GM23338 (cell line): ENCODE measurements at regions not wholly inside any gene's neighbourhood (a gene's known extent, or its start where the extent isn't known, plus 50 kb on each side); places are given as distances from the start of the nearest gene placed in this dataset.

Experiments
- ATAC-seq: fragments of 200-7000 bp; cut with Tn5 transposase; 3 replicates; pipeline ENCODE4 v1.9.1; 2020
- DNase-seq: peaks from one replicate; pipeline ENCODE4 v3.0.0-alpha.2; 2015; ENCODE audit warnings: low spot score
- H2AFZ ChIP-seq: fragments of 200-600 bp; sonication (generic); 2 replicates; pipeline ENCODE4 v1.8.0; 2016; ENCODE audit warnings: antibody characterized with exemption, mild to moderate bottlenecking, moderate library complexity
- H3F3A ChIP-seq: fragments of 200-600 bp; sonication (generic); replicated peaks from 2 replicates; pipeline ENCODE4 v1.8.0; 2017; ENCODE audit warnings: antibody characterized with exemption, mixed run types, low read depth
- H3K27ac ChIP-seq: fragments of 200-600 bp; sonication (generic); 2 replicates; pipeline ENCODE4 v1.6.1; 2016; ENCODE audit warnings: low read depth
- H3K27me3 ChIP-seq: fragments of 200-600 bp; sonication (generic); 2 replicates; pipeline ENCODE4 v1.8.0; 2016; ENCODE audit warnings: mild to moderate bottlenecking, mixed run types, moderate library complexity; ENCODE audit not compliant: insufficient read depth
- H3K36me3 ChIP-seq: fragments of 200-600 bp; sonication (generic); 2 replicates; pipeline ENCODE4 v1.8.0; 2016; ENCODE audit warnings: mild to moderate bottlenecking; ENCODE audit not compliant: insufficient read depth
- H3K4me1 ChIP-seq: fragments of 200-600 bp; sonication (generic); 2 replicates; pipeline ENCODE4 v1.8.0; 2016; ENCODE audit warnings: mild to moderate bottlenecking, moderate library complexity; ENCODE audit not compliant: insufficient read depth
- H3K4me2 ChIP-seq: fragments of 200-600 bp; sonication (generic); 2 replicates; pipeline ENCODE4 v1.7.1; 2017; ENCODE audit warnings: mixed run types
- H3K4me3 ChIP-seq: fragments of 200-600 bp; sonication (generic); 2 replicates; pipeline ENCODE4 v1.6.1; 2016; ENCODE audit warnings: mixed run types
- H3K79me2 ChIP-seq: fragments of 200-600 bp; sonication (generic); replicated peaks from 2 replicates; pipeline ENCODE4 v1.8.0; 2017; ENCODE audit warnings: mild to moderate bottlenecking; ENCODE audit not compliant: insufficient read depth
- H3K9me2 ChIP-seq: fragments of 200-600 bp; sonication (generic); 2 replicates; pipeline ENCODE4 v1.8.0; 2017; ENCODE audit not compliant: insufficient read depth
- H4K20me1 ChIP-seq: fragments of 200-600 bp; sonication (generic); replicated peaks from 2 replicates; pipeline ENCODE4 v1.8.0; 2017; ENCODE audit warnings: mild to moderate bottlenecking; ENCODE audit not compliant: insufficient read depth
- H3K27ac Mint-ChIP-seq: 2 replicates; pipeline ENCODE4 v1.8.0; 2020; ENCODE audit warnings: inconsistent platforms, mild to moderate bottlenecking, moderate library complexity, mixed read lengths
- H3K27me3 Mint-ChIP-seq: 3 replicates; pipeline ENCODE4 v1.8.0; 2022; ENCODE audit warnings: low read depth, mild to moderate bottlenecking, moderate library complexity, mixed read lengths, inconsistent platforms; ENCODE audit not compliant: insufficient read depth, poor library complexity
- H3K36me3 Mint-ChIP-seq: 3 replicates; pipeline ENCODE4 v1.8.0; 2021; ENCODE audit warnings: low read depth, mild to moderate bottlenecking, inconsistent platforms, moderate library complexity, mixed read lengths
- H3K4me1 Mint-ChIP-seq: 3 replicates; pipeline ENCODE4 v1.8.0; 2020; ENCODE audit warnings: mild to moderate bottlenecking, inconsistent platforms, mixed read lengths
- H3K4me3 Mint-ChIP-seq: 3 replicates; pipeline ENCODE4 v1.8.0; 2021; ENCODE audit warnings: moderate library complexity, mild to moderate bottlenecking, inconsistent platforms, mixed read lengths
- H3K9me3 Mint-ChIP-seq: 3 replicates; pipeline ENCODE4 v1.8.0; 2020; ENCODE audit warnings: moderate library complexity, mild to moderate bottlenecking, inconsistent platforms, mixed read lengths
- EZH2 ChIP-seq: fragments of 200-600 bp; sonication (generic); IDR thresholded peaks from one replicate; pipeline ENCODE4 v1.8.0; 2017; ENCODE audit warnings: antibody characterized with exemption, mild to moderate bottlenecking, low read depth; ENCODE audit not compliant: unreplicated experiment
- JUNB ChIP-seq: IDR thresholded peaks from one replicate; pipeline ENCODE4 v1.6.1; 2016; ENCODE audit warnings: antibody characterized with exemption; ENCODE audit not compliant: unreplicated experiment
- NANOG ChIP-seq: IDR thresholded peaks from 2 replicates; pipeline ENCODE4 v1.6.1; 2016; ENCODE audit warnings: antibody characterized with exemption, borderline replicate concordance
- ZNF462 ChIP-seq: fragments of 250-450 bp; sonication (Bioruptor Pico); IDR thresholded peaks from 2 replicates; pipeline ENCODE4 v1.5.0; 2020; ENCODE audit warnings: mild to moderate bottlenecking, moderate library complexity
- TF ChIP-seq, protein P1 (sequence below): IDR thresholded peaks from one replicate; pipeline ENCODE4 v1.6.1; 2018; ENCODE audit warnings: antibody characterized with exemption; ENCODE audit not compliant: unreplicated experiment

GRCh38 chr2:23106242-23106785 lies 278.7 kb upstream of the KLHL29 start:
- H2AFZ ChIP-seq = no peak overlapping the region
- Mint-ChIP-seq H3K4me1 (no peaks in the 10 kb centered on the region; the same call in 2 of the 3 replicates), H3K36me3 (no peaks in the 10 kb centered on the region), H3K27ac (no peak overlapping the region), H3K27me3 (no peaks in the 10 kb centered on the region), H3K9me3 (peaks cover 7% of the 10 kb centered on the region; the same call in 1 of the 3 replicates), H3K4me3 (no peak overlapping the region)
- no peak overlapping the region for H3K27ac ChIP-seq
- ATAC-seq = no peak
- H3K79me2 ChIP-seq = no peaks in the 10 kb centered on the region
- H3K36me3 ChIP-seq = no peaks in the 10 kb centered on the region
- H3K4me3 ChIP-seq = no peak overlapping the region
- H3K27me3 ChIP-seq = no peaks in the 10 kb centered on the region
- no peaks in the 10 kb centered on the region for H3K4me1 ChIP-seq
- no peaks in the 10 kb centered on the region for H3F3A ChIP-seq
- no peak for DNase-seq
- H3K9me2 ChIP-seq = peaks cover 6% of the 10 kb centered on the region; the same call in 1 of the 2 replicates
- H3K4me2 ChIP-seq = no peak overlapping the region
- no peaks in the 10 kb centered on the region for H4K20me1 ChIP-seq
- TF ChIP-seq EZH2 (no peak), NANOG (no peak)

DNA sequence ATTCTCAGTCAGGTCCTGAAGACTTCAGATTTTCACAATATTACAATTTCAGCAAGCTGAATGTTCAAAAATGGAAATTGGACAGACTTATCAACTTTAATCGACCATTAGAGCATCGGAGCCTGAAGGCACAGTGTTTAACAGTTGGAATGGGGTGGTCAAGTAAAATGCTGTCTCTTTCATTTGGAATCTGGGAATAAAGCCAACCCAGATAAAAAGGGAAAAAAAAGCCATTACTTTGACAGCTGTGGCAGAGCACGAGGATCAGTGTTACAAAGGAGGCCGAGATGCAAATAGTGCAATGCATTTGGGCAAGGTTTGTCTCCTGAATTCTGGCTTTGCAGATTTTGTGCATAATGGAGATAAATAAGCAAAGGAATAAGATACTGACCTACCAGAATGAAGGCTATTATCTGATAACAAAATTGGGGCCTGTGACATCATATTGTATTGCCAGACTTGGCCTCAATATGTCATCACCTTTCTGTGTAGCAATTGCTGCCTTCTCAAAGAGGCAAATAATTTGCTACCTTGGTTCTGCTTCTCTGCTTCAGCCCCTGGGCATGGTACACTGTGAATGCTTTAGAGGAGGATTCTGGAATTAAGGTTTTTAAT lies 277.5 kb upstream of the KLHL29 start:
- no peaks in the 10 kb centered on the region for H3K79me2 ChIP-seq
- no peak overlapping the region for H3K4me2 ChIP-seq
- TF ChIP-seq JUNB (no peak), ZNF462 (CRISPR knock-in tag) (no peak)
- TF ChIP-seq, protein P1, sequence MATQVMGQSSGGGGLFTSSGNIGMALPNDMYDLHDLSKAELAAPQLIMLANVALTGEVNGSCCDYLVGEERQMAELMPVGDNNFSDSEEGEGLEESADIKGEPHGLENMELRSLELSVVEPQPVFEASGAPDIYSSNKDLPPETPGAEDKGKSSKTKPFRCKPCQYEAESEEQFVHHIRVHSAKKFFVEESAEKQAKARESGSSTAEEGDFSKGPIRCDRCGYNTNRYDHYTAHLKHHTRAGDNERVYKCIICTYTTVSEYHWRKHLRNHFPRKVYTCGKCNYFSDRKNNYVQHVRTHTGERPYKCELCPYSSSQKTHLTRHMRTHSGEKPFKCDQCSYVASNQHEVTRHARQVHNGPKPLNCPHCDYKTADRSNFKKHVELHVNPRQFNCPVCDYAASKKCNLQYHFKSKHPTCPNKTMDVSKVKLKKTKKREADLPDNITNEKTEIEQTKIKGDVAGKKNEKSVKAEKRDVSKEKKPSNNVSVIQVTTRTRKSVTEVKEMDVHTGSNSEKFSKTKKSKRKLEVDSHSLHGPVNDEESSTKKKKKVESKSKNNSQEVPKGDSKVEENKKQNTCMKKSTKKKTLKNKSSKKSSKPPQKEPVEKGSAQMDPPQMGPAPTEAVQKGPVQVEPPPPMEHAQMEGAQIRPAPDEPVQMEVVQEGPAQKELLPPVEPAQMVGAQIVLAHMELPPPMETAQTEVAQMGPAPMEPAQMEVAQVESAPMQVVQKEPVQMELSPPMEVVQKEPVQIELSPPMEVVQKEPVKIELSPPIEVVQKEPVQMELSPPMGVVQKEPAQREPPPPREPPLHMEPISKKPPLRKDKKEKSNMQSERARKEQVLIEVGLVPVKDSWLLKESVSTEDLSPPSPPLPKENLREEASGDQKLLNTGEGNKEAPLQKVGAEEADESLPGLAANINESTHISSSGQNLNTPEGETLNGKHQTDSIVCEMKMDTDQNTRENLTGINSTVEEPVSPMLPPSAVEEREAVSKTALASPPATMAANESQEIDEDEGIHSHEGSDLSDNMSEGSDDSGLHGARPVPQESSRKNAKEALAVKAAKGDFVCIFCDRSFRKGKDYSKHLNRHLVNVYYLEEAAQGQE = no peak
- no peaks in the 10 kb centered on the region for H3K27me3 ChIP-seq
- no peak for ATAC-seq
- H4K20me1 ChIP-seq = no peaks in the 10 kb centered on the region
- Mint-ChIP-seq H3K4me1 (no peaks in the 10 kb centered on the region; the same call in 2 of the 3 replicates), H3K36me3 (no peaks in the 10 kb centered on the region), H3K9me3 (peaks cover 7% of the 10 kb centered on the region; the same call in 1 of the 3 replicates), H3K4me3 (no peak overlapping the region), H3K27me3 (no peaks in the 10 kb centered on the region), H3K27ac (no peak overlapping the region)
- H3K4me3 ChIP-seq = no peak overlapping the region
- no peak for DNase-seq
- no peaks in the 10 kb centered on the region for H3K4me1 ChIP-seq
- no peak overlapping the region for H2AFZ ChIP-seq
- no peaks in the 10 kb centered on the region for H3F3A ChIP-seq
- no peaks in the 10 kb centered on the region for H3K36me3 ChIP-seq
- H3K9me2 ChIP-seq = peaks cover 11% of the 10 kb centered on the region
- H3K27ac ChIP-seq = no peak overlapping the region
